IgD-negative memory B cell (primary cell): ENCODE measurements at regions not wholly inside any gene's neighbourhood (a gene's known extent, or its start where the extent isn't known, plus 50 kb on each side); places are given as distances from the start of the nearest gene placed in this dataset.

Experiments used
- H3K27ac Mint-ChIP-seq, 3 donors: one replicate each; pipeline ENCODE4 v1.8.0; 2020 to 2022; ENCODE audit warnings: mild to moderate bottlenecking in 3 of 3, mixed read lengths in 3 of 3, moderate library complexity in 1 of 3
- H3K27me3 Mint-ChIP-seq: one replicate; pipeline ENCODE4 v1.8.0; 2021; ENCODE audit warnings: mixed read lengths
- H3K36me3 Mint-ChIP-seq: one replicate; pipeline ENCODE4 v1.8.0; 2020; ENCODE audit warnings: mild to moderate bottlenecking, mixed read lengths
- H3K4me1 Mint-ChIP-seq, 3 donors: one replicate each; pipeline ENCODE4 v1.8.0; 2020 to 2022; ENCODE audit warnings: mixed read lengths in 3 of 3, mild to moderate bottlenecking in 1 of 3
- H3K4me3 Mint-ChIP-seq, 4 donors: one replicate each; pipeline ENCODE4 v1.8.0; 2020 to 2022; ENCODE audit warnings: mild to moderate bottlenecking in 4 of 4, mixed read lengths in 4 of 4, moderate library complexity in 3 of 4
- H3K9me3 Mint-ChIP-seq, 3 donors: one replicate each; pipeline ENCODE4 v1.8.0; 2020 to 2021; ENCODE audit warnings: mixed read lengths in 3 of 3, mild to moderate bottlenecking in 1 of 3

GRCh38 chr7:136637813-136638212 is 230.6 kb upstream of the CHRM2 start:
- no peak overlapping the region for H3K4me3 Mint-ChIP-seq
- H3K9me3 Mint-ChIP-seq: peaks cover 0 to 2% (median 0%) of the 10 kb centered on the region in 3 donors
- no peak overlapping the region for H3K27ac Mint-ChIP-seq
- H3K36me3 Mint-ChIP-seq: no peaks in the 10 kb centered on the region
- H3K4me1 Mint-ChIP-seq: no peaks in the 10 kb centered on the region
- H3K27me3 Mint-ChIP-seq: no peaks in the 10 kb centered on the region

- no peaks in the 10 kb centered on the region for H3K36me3 Mint-ChIP-seq
Measured at GRCh38 chr7:136635751-136636150, 232.7 kb upstream of the CHRM2 start.

GRCh38 chr7:136618818-136619217 is 249.6 kb upstream of the CHRM2 start:
- no peaks in the 10 kb centered on the region for H3K36me3 Mint-ChIP-seq
- H3K4me1 Mint-ChIP-seq: peaks cover 0 to 1% (median 0%) of the 10 kb centered on the region in 3 donors
- H3K27ac Mint-ChIP-seq: no peak overlapping the region
- H3K4me3 Mint-ChIP-seq: no peak overlapping the region
- no peaks in the 10 kb centered on the region for H3K27me3 Mint-ChIP-seq
- H3K9me3 Mint-ChIP-seq: peaks cover 0 to 9% (median 1%) of the 10 kb centered on the region in 3 donors

More at GRCh38 chr7:136635751-136636150, 232.7 kb upstream of the CHRM2 start:
- Mint-ChIP-seq H3K4me1 (no peaks in the 10 kb centered on the region), H3K4me3 (no peak overlapping the region), H3K27ac (no peak overlapping the region), H3K9me3 (peaks cover 1 to 2% (median 2%) of the 10 kb centered on the region in 3 donors), H3K27me3 (no peaks in the 10 kb centered on the region)

- Mint-ChIP-seq H3K27me3 (no peaks in the 10 kb centered on the region), H3K36me3 (no peaks in the 10 kb centered on the region), H3K4me3 (no peak overlapping the region), H3K27ac (no peak overlapping the region), H3K4me1 (peaks cover 0 to 1% (median 0%) of the 10 kb centered on the region in 3 donors), H3K9me3 (peaks cover 1 to 9% (median 5%) of the 10 kb centered on the region in 3 donors)
Measured at GRCh38 chr7:136617176-136617575, 251.3 kb upstream of the CHRM2 start.

GRCh38 chr7:136605532-136606329 is 262.7 kb upstream of the CHRM2 start:
- Mint-ChIP-seq H3K4me1 (peaks cover 0 to 1% (median 0%) of the 10 kb centered on the region in 3 donors), H3K27ac (no peak overlapping the region), H3K27me3 (no peaks in the 10 kb centered on the region), H3K36me3 (no peaks in the 10 kb centered on the region), H3K4me3 (no peak overlapping the region), H3K9me3 (peaks cover 8 to 11% (median 9%) of the 10 kb centered on the region in 3 donors)

- Mint-ChIP-seq H3K27ac (no peak overlapping the region), H3K9me3 (peaks cover 0 to 9% (median 7%) of the 10 kb centered on the region in 3 donors), H3K27me3 (no peaks in the 10 kb centered on the region), H3K36me3 (no peaks in the 10 kb centered on the region), H3K4me1 (peaks cover 0 to 1% (median 0%) of the 10 kb centered on the region in 3 donors), H3K4me3 (no peak overlapping the region)
Measured at GRCh38 chr7:136601772-136602171, 266.7 kb upstream of the CHRM2 start.

- Mint-ChIP-seq H3K27me3 (no peaks in the 10 kb centered on the region), H3K4me3 (no peak overlapping the region), H3K4me1 (peaks cover 0 to 1% (median 0%) of the 10 kb centered on the region in 3 donors), H3K27ac (no peak overlapping the region), H3K9me3 (peaks cover 0 to 9% (median 4%) of the 10 kb centered on the region in 3 donors), H3K36me3 (no peaks in the 10 kb centered on the region)
Measured at GRCh38 chr7:136600475-136600874, 268.0 kb upstream of the CHRM2 start.

GRCh38 chr7:136594739-136595144 is 273.7 kb upstream of the CHRM2 start:
- no peaks in the 10 kb centered on the region for H3K9me3 Mint-ChIP-seq
- no peaks in the 10 kb centered on the region for H3K27me3 Mint-ChIP-seq
- no peak overlapping the region for H3K4me3 Mint-ChIP-seq
- H3K4me1 Mint-ChIP-seq: no peaks in the 10 kb centered on the region
- no peaks in the 10 kb centered on the region for H3K36me3 Mint-ChIP-seq
- no peak overlapping the region for H3K27ac Mint-ChIP-seq

- Mint-ChIP-seq H3K9me3 (no peaks in the 10 kb centered on the region), H3K4me3 (no peak overlapping the region), H3K27ac (peak overlapping the region in 1 of 3 donors; percentile 29), H3K27me3 (no peaks in the 10 kb centered on the region), H3K4me1 (no peaks in the 10 kb centered on the region), H3K36me3 (no peaks in the 10 kb centered on the region)
Measured at GRCh38 chr7:136588216-136588615, 280.2 kb upstream of the CHRM2 start.

GRCh38 chr7:136585954-136586670 is 282.3 kb upstream of the CHRM2 start:
- Mint-ChIP-seq H3K27me3 (no peaks in the 10 kb centered on the region), H3K4me3 (no peak overlapping the region), H3K27ac (no peak overlapping the region), H3K4me1 (no peaks in the 10 kb centered on the region), H3K36me3 (no peaks in the 10 kb centered on the region), H3K9me3 (no peaks in the 10 kb centered on the region)

GRCh38 chr7:136566491-136566890 is 302.0 kb upstream of the CHRM2 start:
- Mint-ChIP-seq H3K9me3 (peaks cover 0 to 16% (median 4%) of the 10 kb centered on the region in 3 donors), H3K36me3 (no peaks in the 10 kb centered on the region), H3K4me3 (no peak overlapping the region), H3K27me3 (no peaks in the 10 kb centered on the region), H3K27ac (no peak overlapping the region), H3K4me1 (no peaks in the 10 kb centered on the region)

GRCh38 chr7:136555933-136556332 is 312.5 kb upstream of the CHRM2 start:
- H3K4me3 Mint-ChIP-seq: no peak overlapping the region
- no peak overlapping the region for H3K27ac Mint-ChIP-seq
- H3K9me3 Mint-ChIP-seq: peaks cover 4 to 5% (median 5%) of the 10 kb centered on the region in 3 donors
- H3K4me1 Mint-ChIP-seq: no peaks in the 10 kb centered on the region
- no peaks in the 10 kb centered on the region for H3K27me3 Mint-ChIP-seq
- no peaks in the 10 kb centered on the region for H3K36me3 Mint-ChIP-seq

GRCh38 chr7:136551618-136552017 is 316.8 kb upstream of the CHRM2 start:
- no peak overlapping the region for H3K4me3 Mint-ChIP-seq
- H3K4me1 Mint-ChIP-seq: no peaks in the 10 kb centered on the region
- H3K9me3 Mint-ChIP-seq: peaks cover 0 to 9% (median 2%) of the 10 kb centered on the region in 3 donors
- no peak overlapping the region for H3K27ac Mint-ChIP-seq
- no peaks in the 10 kb centered on the region for H3K27me3 Mint-ChIP-seq
- no peaks in the 10 kb centered on the region for H3K36me3 Mint-ChIP-seq

GRCh38 chr7:136549756-136550155 is 318.7 kb upstream of the CHRM2 start:
- peaks cover 0 to 9% (median 2%) of the 10 kb centered on the region in 3 donors for H3K9me3 Mint-ChIP-seq

GRCh38 chr7:136533732-136534131 is 334.7 kb upstream of the CHRM2 start:
- Mint-ChIP-seq H3K9me3 (peaks cover 3 to 8% (median 7%) of the 10 kb centered on the region in 3 donors), H3K36me3 (no peaks in the 10 kb centered on the region), H3K27ac (no peak overlapping the region), H3K27me3 (no peaks in the 10 kb centered on the region), H3K4me3 (no peak overlapping the region), H3K4me1 (no peaks in the 10 kb centered on the region)

More at GRCh38 chr7:136549756-136550155, 318.7 kb upstream of the CHRM2 start:
- Mint-ChIP-seq H3K4me1 (no peaks in the 10 kb centered on the region), H3K36me3 (no peaks in the 10 kb centered on the region), H3K4me3 (no peak overlapping the region), H3K27ac (no peak overlapping the region), H3K27me3 (no peaks in the 10 kb centered on the region)
